Activated CD8-positive, alpha-beta T cell treated with anti-CD3 and anti-CD28 coated beads for 36 hours (primary cell): ENCODE measurements at regions not wholly inside any gene's neighbourhood (a gene's known extent, or its start where the extent isn't known, plus 50 kb on each side); places are given as distances from the start of the nearest gene placed in this dataset.

ENCODE experiments used
- ATAC-seq: fragments of 200-7000 bp; cut with Tn5 transposase; one replicate; pipeline ENCODE4 v1.10.0; 2021; ENCODE audit warnings: mild to moderate bottlenecking, moderate library complexity
- CTCF ChIA-PET: fragments of 350-600 bp; sonication (Branson Sonifier 250); formaldehyde crosslinking; loops from one replicate; lab custom pipeline; 2021; ENCODE audit warnings: antibody characterized with exemption; lab: Charles Lee
- POLR2A ChIA-PET: fragments of 350-600 bp; sonication (Branson Sonifier 250); formaldehyde crosslinking; loops from one replicate; lab custom pipeline; 2021; ENCODE audit warnings: antibody characterized with exemption; lab: Charles Lee
- DNase-seq: peaks from one replicate; pipeline ENCODE4 v3.0.0-alpha.2; 2020
- H3K27ac Mint-ChIP-seq: one replicate; pipeline ENCODE4 v1.8.0; 2021; ENCODE audit warnings: mild to moderate bottlenecking, mixed read lengths
- H3K27me3 Mint-ChIP-seq: one replicate; pipeline ENCODE4 v1.8.0; 2021; ENCODE audit warnings: mixed read lengths
- H3K36me3 Mint-ChIP-seq: one replicate; pipeline ENCODE4 v1.8.0; 2021; ENCODE audit warnings: low read depth, mixed read lengths
- H3K4me1 Mint-ChIP-seq: one replicate; pipeline ENCODE4 v1.8.0; 2021; ENCODE audit warnings: low read depth, mixed read lengths
- H3K4me3 Mint-ChIP-seq: one replicate; pipeline ENCODE4 v1.8.0; 2021; ENCODE audit warnings: mild to moderate bottlenecking, moderate library complexity, mixed read lengths
- H3K9me3 Mint-ChIP-seq: one replicate; pipeline ENCODE4 v1.8.0; 2021; ENCODE audit warnings: mixed read lengths
- intact Hi-C: fragments of 100-400 bp; cut with micrococcal nuclease; formaldehyde crosslinking; loops from one replicate; pipeline ENCODE4 v1.10.0; 2022
- TF ChIP-seq, protein P1 (sequence below): fragments of 200-600 bp; IDR thresholded peaks from one replicate; pipeline ENCODE4 v1.8.0; 2022; ENCODE audit warnings: antibody characterized with exemption, mild to moderate bottlenecking

- Mint-ChIP-seq H3K4me1 (no peaks in the 10 kb centered on the region), H3K27ac (no peak overlapping the region), H3K4me3 (no peak overlapping the region), H3K27me3 (peaks cover 6% of the 10 kb centered on the region), H3K9me3 (peaks cover 3% of the 10 kb centered on the region), H3K36me3 (no peaks in the 10 kb centered on the region)
- ChIA-PET CTCF (no interaction called here), POLR2A (interaction anchor here (1.6 kb wide), 1 partner anchor 13 kb away, joined by 4 read pairs; no protein-coding TSS in a partner anchor)
- TF ChIP-seq, protein P1, sequence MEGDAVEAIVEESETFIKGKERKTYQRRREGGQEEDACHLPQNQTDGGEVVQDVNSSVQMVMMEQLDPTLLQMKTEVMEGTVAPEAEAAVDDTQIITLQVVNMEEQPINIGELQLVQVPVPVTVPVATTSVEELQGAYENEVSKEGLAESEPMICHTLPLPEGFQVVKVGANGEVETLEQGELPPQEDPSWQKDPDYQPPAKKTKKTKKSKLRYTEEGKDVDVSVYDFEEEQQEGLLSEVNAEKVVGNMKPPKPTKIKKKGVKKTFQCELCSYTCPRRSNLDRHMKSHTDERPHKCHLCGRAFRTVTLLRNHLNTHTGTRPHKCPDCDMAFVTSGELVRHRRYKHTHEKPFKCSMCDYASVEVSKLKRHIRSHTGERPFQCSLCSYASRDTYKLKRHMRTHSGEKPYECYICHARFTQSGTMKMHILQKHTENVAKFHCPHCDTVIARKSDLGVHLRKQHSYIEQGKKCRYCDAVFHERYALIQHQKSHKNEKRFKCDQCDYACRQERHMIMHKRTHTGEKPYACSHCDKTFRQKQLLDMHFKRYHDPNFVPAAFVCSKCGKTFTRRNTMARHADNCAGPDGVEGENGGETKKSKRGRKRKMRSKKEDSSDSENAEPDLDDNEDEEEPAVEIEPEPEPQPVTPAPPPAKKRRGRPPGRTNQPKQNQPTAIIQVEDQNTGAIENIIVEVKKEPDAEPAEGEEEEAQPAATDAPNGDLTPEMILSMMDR, result no peak
- no peak for DNase-seq
- intact Hi-C loops, result no loop called here
- ATAC-seq, result no peak
Observed at GRCh38 chr16:86216591-86216990, 293.7 kb upstream of the FOXF1 start.

- CTCF ChIA-PET, result no interaction called here
- no peaks in the 10 kb centered on the region for H3K36me3 Mint-ChIP-seq
Observed at GRCh38 chr16:86217001-86217890, 293.1 kb upstream of the FOXF1 start.

GRCh38 chr16:86217891-86218270 is 292.4 kb upstream of the FOXF1 start:
- ATAC-seq, result no peak
- Mint-ChIP-seq H3K4me3 (no peak overlapping the region), H3K27ac (no peak overlapping the region), H3K9me3 (no peaks in the 10 kb centered on the region), H3K27me3 (peaks cover 10% of the 10 kb centered on the region), H3K4me1 (no peaks in the 10 kb centered on the region), H3K36me3 (no peaks in the 10 kb centered on the region)
- TF ChIP-seq, protein P1, result no peak
- intact Hi-C loops, result no loop called here
- CTCF ChIA-PET, result no interaction called here
- no peak for DNase-seq
- POLR2A ChIA-PET, result no interaction called here

More at GRCh38 chr16:86217001-86217890, 293.1 kb upstream of the FOXF1 start:
- H3K4me1 Mint-ChIP-seq, result no peaks in the 10 kb centered on the region
- no peak for DNase-seq
- ATAC-seq, result no peak
- intact Hi-C loops, result no loop called here
- H3K27me3 Mint-ChIP-seq, result peaks cover 10% of the 10 kb centered on the region
- TF ChIP-seq, protein P1, result no peak
- no peaks in the 10 kb centered on the region for H3K9me3 Mint-ChIP-seq
- no peak overlapping the region for H3K4me3 Mint-ChIP-seq
- POLR2A ChIA-PET, result no interaction called here
- H3K27ac Mint-ChIP-seq, result no peak overlapping the region

DNA sequence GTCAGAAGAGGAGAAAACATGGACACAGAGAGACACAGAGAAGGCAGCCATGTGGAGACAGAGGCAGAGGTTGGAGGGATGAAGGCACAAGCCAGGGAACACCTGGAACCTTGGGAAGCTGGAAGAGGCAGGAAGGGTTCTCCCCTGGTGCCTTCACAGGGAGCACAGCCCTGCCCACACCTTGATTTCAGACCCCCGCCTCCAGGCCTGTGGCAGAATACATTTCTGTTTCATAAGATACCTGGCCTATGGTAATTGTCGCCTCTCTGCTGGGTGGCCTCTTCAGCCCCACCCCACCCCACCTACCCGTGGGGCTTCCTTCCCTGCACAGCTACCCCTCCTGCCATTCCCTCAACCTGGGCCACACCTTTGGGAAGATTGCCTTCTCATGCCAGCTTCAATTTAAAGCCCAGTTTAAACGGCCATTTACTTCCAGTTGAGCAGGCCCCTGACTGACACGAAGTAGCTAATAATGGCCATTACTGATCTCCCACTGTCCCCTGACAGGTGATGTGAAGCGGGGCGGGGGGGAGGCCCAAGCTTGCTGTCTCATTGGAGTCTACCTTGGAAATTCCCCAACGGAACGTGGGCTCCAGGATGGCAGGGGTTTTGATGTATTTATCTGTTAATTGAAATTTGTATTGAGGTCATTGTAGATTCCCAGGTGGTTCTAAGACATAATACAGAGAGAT is 291.7 kb upstream of the FOXF1 start:
- DNase-seq, result no peak
- H3K9me3 Mint-ChIP-seq, result no peaks in the 10 kb centered on the region
- intact Hi-C loops, result no loop called here
- no peak overlapping the region for H3K27ac Mint-ChIP-seq
- no peaks in the 10 kb centered on the region for H3K4me1 Mint-ChIP-seq
- TF ChIP-seq, protein P1, result no peak
- POLR2A ChIA-PET, result no interaction called here
- no peak overlapping the region for H3K4me3 Mint-ChIP-seq
- peaks cover 10% of the 10 kb centered on the region for H3K27me3 Mint-ChIP-seq
- no peaks in the 10 kb centered on the region for H3K36me3 Mint-ChIP-seq
- ATAC-seq, result no peak
- CTCF ChIA-PET, result no interaction called here
